Cardiac muscle cell (in vitro differentiated cells and primary cell): ENCODE measurements at regions not wholly inside any gene's neighbourhood (a gene's known extent, or its start where the extent isn't known, plus 50 kb on each side); places are given as distances from the start of the nearest gene placed in this dataset.

Experiments used
- DNase-seq, 2 donors: peaks; one replicate each; pipeline versions ENCODE4 v3.0.0 to v3.0.0-alpha.2; 2010 to 2017; ENCODE audit warnings: low read depth in 1 of 2, low spot score in 1 of 2
- H3K27ac ChIP-seq: fragments of 200-600 bp; sonication (generic); 2 replicates; pipeline ENCODE4 v1.5.1; 2016
- H3K27me3 ChIP-seq: fragments of 200-600 bp; sonication (generic); 2 replicates; pipeline ENCODE4 v1.6.0; 2016; ENCODE audit warnings: control low read depth
- H3K36me3 ChIP-seq: fragments of 200-600 bp; sonication (generic); 2 replicates; pipeline ENCODE4 v1.5.1; 2016; ENCODE audit warnings: control low read depth
- H3K4me1 ChIP-seq: fragments of 200-600 bp; sonication (generic); 2 replicates; pipeline ENCODE4 v1.8.1; 2017; ENCODE audit warnings: low read depth, mild to moderate bottlenecking, mixed run types
- H3K4me3 ChIP-seq: fragments of 200-600 bp; sonication (generic); 2 replicates; pipeline ENCODE4 v1.5.1; 2016; ENCODE audit warnings: mild to moderate bottlenecking
- H3K9me3 ChIP-seq: fragments of 200-600 bp; sonication (generic); 2 replicates; pipeline ENCODE4 v1.5.1; 2017; ENCODE audit warnings: low read depth, mild to moderate bottlenecking, control low read depth
- TF ChIP-seq, protein P1 (sequence below): IDR thresholded peaks from 2 replicates; pipeline ENCODE4 v1.5.1; 2012; ENCODE audit warnings: low read depth, mild to moderate bottlenecking, low read length

DNA sequence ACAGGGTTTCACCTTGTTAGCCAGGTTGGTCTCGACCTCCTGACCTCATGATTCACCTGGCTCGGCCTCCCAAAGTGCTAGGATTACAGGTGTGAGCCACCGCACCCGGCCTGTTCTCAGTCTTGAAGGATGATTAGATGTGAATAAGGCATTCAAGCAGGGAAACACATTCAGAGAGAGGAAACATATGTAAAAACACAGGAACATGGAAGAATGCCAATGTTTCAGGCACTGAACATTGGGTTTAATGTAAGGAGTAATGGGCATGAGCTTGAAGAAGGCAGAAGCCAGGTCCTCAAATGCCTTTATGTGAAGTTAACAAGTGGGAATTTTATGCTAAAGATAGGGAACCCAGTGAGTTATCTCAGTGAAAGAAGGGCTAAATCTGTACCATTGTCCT is 74.3 kb downstream of the ARL4A start:
- Histone ChIP-seq H3K9me3 (no peaks in the 10 kb centered on the region), H3K4me3 (no peak overlapping the region), H3K36me3 (no peaks in the 10 kb centered on the region), H3K27me3 (no peaks in the 10 kb centered on the region), H3K27ac (no peak overlapping the region), H3K4me1 (no peaks in the 10 kb centered on the region)
- TF ChIP-seq, protein P1, sequence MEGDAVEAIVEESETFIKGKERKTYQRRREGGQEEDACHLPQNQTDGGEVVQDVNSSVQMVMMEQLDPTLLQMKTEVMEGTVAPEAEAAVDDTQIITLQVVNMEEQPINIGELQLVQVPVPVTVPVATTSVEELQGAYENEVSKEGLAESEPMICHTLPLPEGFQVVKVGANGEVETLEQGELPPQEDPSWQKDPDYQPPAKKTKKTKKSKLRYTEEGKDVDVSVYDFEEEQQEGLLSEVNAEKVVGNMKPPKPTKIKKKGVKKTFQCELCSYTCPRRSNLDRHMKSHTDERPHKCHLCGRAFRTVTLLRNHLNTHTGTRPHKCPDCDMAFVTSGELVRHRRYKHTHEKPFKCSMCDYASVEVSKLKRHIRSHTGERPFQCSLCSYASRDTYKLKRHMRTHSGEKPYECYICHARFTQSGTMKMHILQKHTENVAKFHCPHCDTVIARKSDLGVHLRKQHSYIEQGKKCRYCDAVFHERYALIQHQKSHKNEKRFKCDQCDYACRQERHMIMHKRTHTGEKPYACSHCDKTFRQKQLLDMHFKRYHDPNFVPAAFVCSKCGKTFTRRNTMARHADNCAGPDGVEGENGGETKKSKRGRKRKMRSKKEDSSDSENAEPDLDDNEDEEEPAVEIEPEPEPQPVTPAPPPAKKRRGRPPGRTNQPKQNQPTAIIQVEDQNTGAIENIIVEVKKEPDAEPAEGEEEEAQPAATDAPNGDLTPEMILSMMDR: no peak
- DNase-seq: no peak

DNA sequence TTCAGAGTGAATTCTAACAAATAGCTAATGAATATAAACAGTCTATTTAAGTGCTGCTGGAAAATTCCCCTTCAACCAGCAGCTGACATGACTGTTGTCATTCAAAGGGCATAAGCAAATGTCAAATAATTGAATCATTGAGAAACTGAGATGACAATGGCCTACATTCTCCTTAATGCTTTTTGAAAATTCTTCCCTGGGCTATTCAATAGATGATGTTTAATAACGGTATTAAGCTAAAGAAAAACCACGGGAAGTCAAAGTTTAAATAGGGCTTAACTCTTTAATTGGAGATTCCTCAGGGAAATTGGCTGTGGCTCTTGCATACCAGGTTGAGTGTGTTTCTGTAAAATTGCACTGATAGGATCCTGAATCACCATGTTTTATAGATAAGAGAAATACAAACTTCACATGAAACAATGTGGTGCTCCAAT is 77.0 kb downstream of the ARL4A start:
- TF ChIP-seq, protein P1: no peak
- Histone ChIP-seq H3K36me3 (no peaks in the 10 kb centered on the region), H3K9me3 (no peaks in the 10 kb centered on the region), H3K4me1 (no peaks in the 10 kb centered on the region), H3K4me3 (no peak overlapping the region), H3K27ac (no peak overlapping the region), H3K27me3 (no peaks in the 10 kb centered on the region)
- DNase-seq: peak in 1 of 2 donors; percentile 12

DNA sequence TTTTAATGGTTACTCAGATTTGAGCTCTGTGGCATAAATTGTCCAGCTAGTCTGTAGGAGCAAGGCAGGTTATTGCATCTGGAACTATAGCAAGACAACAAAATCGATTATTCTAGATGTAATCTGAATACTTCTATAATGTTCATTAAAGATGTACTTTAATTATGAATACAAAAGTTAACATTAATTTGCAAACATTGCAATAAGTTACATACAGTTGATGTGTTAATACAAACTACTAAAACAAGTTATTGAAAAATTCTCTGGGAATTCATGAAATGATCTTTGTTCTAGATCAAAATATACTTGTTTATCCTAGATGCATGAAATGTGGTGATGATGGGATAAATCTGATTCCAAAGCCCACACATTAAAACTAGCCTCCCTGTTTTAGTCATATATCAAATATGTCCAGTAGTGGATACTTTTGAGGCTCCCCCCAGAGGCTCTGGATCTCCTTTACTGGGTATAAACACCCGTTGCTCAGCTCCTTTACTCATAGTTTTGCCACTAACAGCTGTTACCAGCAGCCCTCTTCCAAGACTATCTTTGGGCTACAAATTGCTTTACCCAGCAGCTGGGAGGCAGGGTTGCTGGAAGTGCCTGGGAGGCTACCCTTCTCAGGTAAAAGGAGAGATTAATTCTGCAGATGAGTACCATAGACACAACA is 78.1 kb downstream of the ARL4A start:
- no peak overlapping the region for H3K4me3 ChIP-seq
- no peaks in the 10 kb centered on the region for H3K27me3 ChIP-seq
- no peak for DNase-seq
- no peaks in the 10 kb centered on the region for H3K36me3 ChIP-seq
- H3K4me1 ChIP-seq: no peaks in the 10 kb centered on the region
- no peaks in the 10 kb centered on the region for H3K9me3 ChIP-seq
- TF ChIP-seq, protein P1: no peak
- no peak overlapping the region for H3K27ac ChIP-seq

DNA sequence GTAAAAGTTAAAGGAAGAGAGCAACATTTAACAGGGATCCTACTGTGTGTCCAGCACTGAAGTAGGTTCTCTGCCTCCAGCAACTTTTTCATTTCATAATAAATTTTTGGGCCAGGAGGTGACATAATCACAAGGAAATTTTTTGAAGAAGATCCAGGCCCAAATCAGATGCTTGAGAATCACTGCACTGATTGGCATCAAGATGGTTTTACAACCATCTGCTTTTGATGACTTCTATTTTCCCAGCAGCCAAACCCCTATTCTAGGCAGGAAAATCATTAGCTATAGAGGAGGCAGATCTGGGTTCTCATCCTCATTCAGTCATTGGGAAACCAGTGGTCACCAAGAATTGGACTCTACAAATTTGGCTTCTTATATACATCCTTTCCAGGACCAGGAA is 79.0 kb downstream of the ARL4A start:
- Histone ChIP-seq H3K4me1 (no peaks in the 10 kb centered on the region), H3K27ac (no peak overlapping the region), H3K36me3 (no peaks in the 10 kb centered on the region), H3K27me3 (no peaks in the 10 kb centered on the region), H3K9me3 (no peaks in the 10 kb centered on the region), H3K4me3 (no peak overlapping the region)
- no peak for DNase-seq
- TF ChIP-seq, protein P1: no peak

DNA sequence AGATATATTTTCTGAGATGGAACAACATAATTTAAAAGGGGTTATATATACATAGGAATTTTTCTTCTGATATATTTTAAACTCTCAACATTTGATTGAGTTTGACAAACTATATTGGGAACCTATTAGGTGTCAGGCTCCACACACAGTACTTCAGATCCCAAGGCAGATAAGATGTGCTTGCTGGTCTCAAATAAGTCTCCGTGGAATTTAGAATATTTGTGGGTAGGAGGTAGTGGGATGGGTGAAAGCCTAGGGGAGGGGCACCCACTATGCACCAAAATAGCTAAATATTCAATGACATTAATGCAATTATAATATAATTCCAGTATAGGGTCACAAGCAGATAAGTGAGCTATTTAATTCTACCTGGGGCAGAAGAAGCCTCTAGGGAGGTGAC is 81.5 kb downstream of the ARL4A start:
- Histone ChIP-seq H3K36me3 (no peaks in the 10 kb centered on the region), H3K27me3 (no peaks in the 10 kb centered on the region), H3K27ac (no peak overlapping the region), H3K4me1 (no peaks in the 10 kb centered on the region), H3K9me3 (no peaks in the 10 kb centered on the region), H3K4me3 (no peak overlapping the region)
- DNase-seq: no peak
- TF ChIP-seq, protein P1: no peak
